ENCODE measurements at regions not wholly inside any gene's neighbourhood (a gene's known extent, or its start where the extent isn't known, plus 50 kb on each side); places are given as distances from the start of the nearest gene placed in this dataset.

GRCh38 chr13:72229067-72229466 lies 362.1 kb upstream of the DACH1 start:
- ATAC-seq (no peak), DNase-seq (ENCODE audit: low read depth, low spot score) (no peak)
- Histone ChIP-seq H3K36me3 (ENCODE audit: control insufficient read depth in 1 of 2, insufficient read depth in 2 of 2, low read length in 2 of 2) (no peaks in the 10 kb centered on the region), H3K9ac (ENCODE audit: low read length) (no peak overlapping the region), H3K9me2 (ENCODE audit: insufficient read depth) (no peaks in the 10 kb centered on the region), H3K9me3 (ENCODE audit: control insufficient read depth in 1 of 2, insufficient read depth in 1 of 2, low read depth in 1 of 2, low read length in 2 of 2) (no peaks in the 10 kb centered on the region), H3K27me3 (ENCODE audit: insufficient read depth, low read length) (no peaks in the 10 kb centered on the region), H3K4me1 (ENCODE audit: control insufficient read depth in 1 of 2, insufficient read depth in 2 of 2, low read length in 2 of 2) (no peaks in the 10 kb centered on the region), H4K20me1 (ENCODE audit: insufficient read depth) (no peaks in the 10 kb centered on the region), H3K27ac (ENCODE audit: low read depth, low read length) (no peak overlapping the region), H3K4me3 (replicated peaks in 1 of 2; ENCODE audit: low read depth in 1 of 2, low read length in 2 of 2) (no peak overlapping the region), H2AFZ (ENCODE audit: low read depth, low read length, poor library complexity, severe bottlenecking) (no peak overlapping the region), H3K79me2 (ENCODE audit: insufficient read depth, low read length) (no peaks in the 10 kb centered on the region), H3K4me2 (ENCODE audit: low read length) (no peak overlapping the region)
- CTCF ChIA-PET = no interaction called here
- POLR2A ChIA-PET = no interaction called here
- TF ChIP-seq ZBTB33 (IDR thresholded peaks at IDR 0.05; ENCODE audit: extremely low read depth, insufficient replicate concordance, low read length) (no peak), SP1 (IDR thresholded peaks at IDR 0.05; ENCODE audit: low read depth) (no peak), ZNF274 (IDR thresholded peaks at IDR 0.05; ENCODE audit: low read depth, low read length) (no peak), POLR2AphosphoS5 (IDR thresholded peaks at IDR 0.05; ENCODE audit: low read depth, low read length) (no peak), ELF1 (IDR thresholded peaks at IDR 0.05; ENCODE audit: borderline replicate concordance, low read depth) (no peak), EZH2 (IDR thresholded peaks at IDR 0.05) (no peak), FOSL1 (IDR thresholded peaks at IDR 0.05; ENCODE audit: low read depth) (no peak)
- TF ChIP-seq, protein P1, sequence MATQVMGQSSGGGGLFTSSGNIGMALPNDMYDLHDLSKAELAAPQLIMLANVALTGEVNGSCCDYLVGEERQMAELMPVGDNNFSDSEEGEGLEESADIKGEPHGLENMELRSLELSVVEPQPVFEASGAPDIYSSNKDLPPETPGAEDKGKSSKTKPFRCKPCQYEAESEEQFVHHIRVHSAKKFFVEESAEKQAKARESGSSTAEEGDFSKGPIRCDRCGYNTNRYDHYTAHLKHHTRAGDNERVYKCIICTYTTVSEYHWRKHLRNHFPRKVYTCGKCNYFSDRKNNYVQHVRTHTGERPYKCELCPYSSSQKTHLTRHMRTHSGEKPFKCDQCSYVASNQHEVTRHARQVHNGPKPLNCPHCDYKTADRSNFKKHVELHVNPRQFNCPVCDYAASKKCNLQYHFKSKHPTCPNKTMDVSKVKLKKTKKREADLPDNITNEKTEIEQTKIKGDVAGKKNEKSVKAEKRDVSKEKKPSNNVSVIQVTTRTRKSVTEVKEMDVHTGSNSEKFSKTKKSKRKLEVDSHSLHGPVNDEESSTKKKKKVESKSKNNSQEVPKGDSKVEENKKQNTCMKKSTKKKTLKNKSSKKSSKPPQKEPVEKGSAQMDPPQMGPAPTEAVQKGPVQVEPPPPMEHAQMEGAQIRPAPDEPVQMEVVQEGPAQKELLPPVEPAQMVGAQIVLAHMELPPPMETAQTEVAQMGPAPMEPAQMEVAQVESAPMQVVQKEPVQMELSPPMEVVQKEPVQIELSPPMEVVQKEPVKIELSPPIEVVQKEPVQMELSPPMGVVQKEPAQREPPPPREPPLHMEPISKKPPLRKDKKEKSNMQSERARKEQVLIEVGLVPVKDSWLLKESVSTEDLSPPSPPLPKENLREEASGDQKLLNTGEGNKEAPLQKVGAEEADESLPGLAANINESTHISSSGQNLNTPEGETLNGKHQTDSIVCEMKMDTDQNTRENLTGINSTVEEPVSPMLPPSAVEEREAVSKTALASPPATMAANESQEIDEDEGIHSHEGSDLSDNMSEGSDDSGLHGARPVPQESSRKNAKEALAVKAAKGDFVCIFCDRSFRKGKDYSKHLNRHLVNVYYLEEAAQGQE (IDR thresholded peaks at IDR 0.05; ENCODE audit: low read depth) = no peak
- intact Hi-C loops (cut with micrococcal nuclease) = no loop called here
- no TSS peak for BruUV-seq (replicated peaks)
- RAD21 ChIA-PET (ENCODE audit: low non-redundant PET in 1 of 2, low total read pairs in 2 of 2, uncharacterized antibody in 2 of 2, unreplicated experiment in 2 of 2) = no interaction called here
